ENCODE measurements at regions not wholly inside any gene's neighbourhood (a gene's known extent, or its start where the extent isn't known, plus 50 kb on each side); places are given as distances from the start of the nearest gene placed in this dataset.
"Not testable (repeated sequence)": the region's sequence is repeated elsewhere in the genome, so short reads cannot be mapped to it uniquely, and the experiment has no call there.

- TF ChIP-seq CTCF (IDR thresholded peaks at IDR 0.05; ENCODE audit: low read depth, low read length) (no peak), MYC (IDR thresholded peaks at IDR 0.05; ENCODE audit: low read depth, low read length) (no peak), MAX (IDR thresholded peaks at IDR 0.05; ENCODE audit: low read depth, low read length) (no peak), POLR2A (IDR thresholded peaks at IDR 0.05; ENCODE audit: extremely low read depth, insufficient read length) (no peak)
- no peak for DNase-seq (ENCODE audit: low read depth)
- H3K4me3 ChIP-seq (ENCODE audit: low read depth, low read length) = no peak overlapping the region
Measured at GRCh38 chr21:14890141-14890540, 174.7 kb downstream of the NRIP1 start.

- no peak overlapping the region for H3K4me3 ChIP-seq (ENCODE audit: low read depth, low read length)
- no peak for TF ChIP-seq MYC (IDR thresholded peaks at IDR 0.05; ENCODE audit: low read depth, low read length)
- TF ChIP-seq POLR2A (IDR thresholded peaks at IDR 0.05; ENCODE audit: extremely low read depth, insufficient read length) = no peak
- TF ChIP-seq MAX (IDR thresholded peaks at IDR 0.05; ENCODE audit: low read depth, low read length) = no peak
- no peak for TF ChIP-seq CTCF (IDR thresholded peaks at IDR 0.05; ENCODE audit: low read depth, low read length)
- no peak for DNase-seq (ENCODE audit: low read depth)
Measured at GRCh38 chr21:14889080-14889810, 175.6 kb downstream of the NRIP1 start.

- DNase-seq (ENCODE audit: low read depth) = no peak
- no peak for TF ChIP-seq CTCF (IDR thresholded peaks at IDR 0.05; ENCODE audit: low read depth, low read length)
- no peak for TF ChIP-seq POLR2A (IDR thresholded peaks at IDR 0.05; ENCODE audit: extremely low read depth, insufficient read length)
- TF ChIP-seq MAX (IDR thresholded peaks at IDR 0.05; ENCODE audit: low read depth, low read length) = no peak
- no peak for TF ChIP-seq MYC (IDR thresholded peaks at IDR 0.05; ENCODE audit: low read depth, low read length)
- no peak overlapping the region for H3K4me3 ChIP-seq (ENCODE audit: low read depth, low read length)
Measured at GRCh38 chr21:14888202-14888601, 176.6 kb downstream of the NRIP1 start.

GRCh38 chr21:14886001-14886400, 178.8 kb downstream of the NRIP1 start:
- DNase-seq (ENCODE audit: low read depth) = no peak
- no peak overlapping the region for H3K4me3 ChIP-seq (ENCODE audit: low read depth, low read length)
- TF ChIP-seq CTCF (IDR thresholded peaks at IDR 0.05; ENCODE audit: low read depth, low read length) = no peak
- no peak for TF ChIP-seq POLR2A (IDR thresholded peaks at IDR 0.05; ENCODE audit: extremely low read depth, insufficient read length)
- no peak for TF ChIP-seq MYC (IDR thresholded peaks at IDR 0.05; ENCODE audit: low read depth, low read length)
- no peak for TF ChIP-seq MAX (IDR thresholded peaks at IDR 0.05; ENCODE audit: low read depth, low read length)

- DNase-seq (ENCODE audit: low read depth) = no peak
- TF ChIP-seq CTCF (IDR thresholded peaks at IDR 0.05; ENCODE audit: low read depth, low read length) = no peak
- no peak for TF ChIP-seq POLR2A (IDR thresholded peaks at IDR 0.05; ENCODE audit: extremely low read depth, insufficient read length)
- no peak for TF ChIP-seq MYC (IDR thresholded peaks at IDR 0.05; ENCODE audit: low read depth, low read length)
- no peak for TF ChIP-seq MAX (IDR thresholded peaks at IDR 0.05; ENCODE audit: low read depth, low read length)
- H3K4me3 ChIP-seq (ENCODE audit: low read depth, low read length) = no peak overlapping the region
Measured at GRCh38 chr21:14883351-14883750, 181.4 kb downstream of the NRIP1 start.

- not testable (repeated sequence) for DNase-seq (ENCODE audit: low read depth); H3K4me3 ChIP-seq (ENCODE audit: low read depth, low read length)
Measured at GRCh38 chr21:14882545-14882944, 182.3 kb downstream of the NRIP1 start.
